PC-3 (cell line): ENCODE measurements at regions not wholly inside any gene's neighbourhood (a gene's known extent, or its start where the extent isn't known, plus 50 kb on each side); places are given as distances from the start of the nearest gene placed in this dataset.
"Not testable (repeated sequence)": the region's sequence is repeated elsewhere in the genome, so short reads cannot be mapped to it uniquely, and the experiment has no call there.

Experiments
- ATAC-seq: fragments of 200-7000 bp; cut with Tn5 transposase; 2 replicates; pipeline ENCODE4 v1.9.1; 2020; ENCODE audit warnings: mild to moderate bottlenecking, moderate library complexity
- BruUV-seq: library from RNA; stranded (reverse); fragments of 400-500 nt; replicated peaks from 2 replicates; lab custom pipeline; 2021; lab: Mats Ljungman, UMichigan
- CTCF ChIA-PET: fragments of 300-600 bp; sonication (Branson Sonifier 250); formaldehyde crosslinking; loops from one replicate; lab custom pipeline; 2022; ENCODE audit warnings: antibody characterized with exemption; lab: Charles Lee
- POLR2A ChIA-PET: fragments of 300-600 bp; sonication (Branson Sonifier 250); formaldehyde crosslinking; loops from one replicate; lab custom pipeline; 2022; ENCODE audit warnings: antibody characterized with exemption; ENCODE audit not compliant: unreplicated experiment; lab: Charles Lee
- DNase-seq: peaks from one replicate; pipeline ENCODE4 v3.0.0-alpha.2; 2015
- H2AFZ ChIP-seq: fragments of 300-600 bp; sonication (generic); 2 replicates; pipeline ENCODE4 v1.6.0; 2016; ENCODE audit warnings: antibody characterized with exemption, low read length
- H3F3A ChIP-seq: fragments of 300-600 bp; sonication (generic); one replicate; pipeline ENCODE4 v1.6.0; 2017; ENCODE audit warnings: antibody characterized with exemption, low read length, control low read depth, mild to moderate bottlenecking; ENCODE audit not compliant: unreplicated experiment
- H3K27ac ChIP-seq: fragments of 300-600 bp; sonication (generic); 2 replicates; pipeline ENCODE4 v1.5.1; 2016; ENCODE audit warnings: mild to moderate bottlenecking, low read length
- H3K27me3 ChIP-seq: fragments of 300-600 bp; sonication (generic); 2 replicates; pipeline ENCODE4 v1.6.1; 2016; ENCODE audit warnings: low read length, mixed read lengths
- H3K36me3 ChIP-seq: fragments of 300-600 bp; sonication (generic); 2 replicates; pipeline ENCODE4 v1.6.1; 2016; ENCODE audit warnings: low read depth, mixed run types, low read length, mixed read lengths
- H3K4me1 ChIP-seq: fragments of 300-600 bp; sonication (generic); 2 replicates; pipeline ENCODE4 v1.5.1; 2016; ENCODE audit warnings: low read length; ENCODE audit not compliant: insufficient read depth
- H3K4me2 ChIP-seq: fragments of 300-600 bp; sonication (generic); 2 replicates; pipeline ENCODE4 v1.6.0; 2016; ENCODE audit warnings: low read length
- H3K4me3 ChIP-seq: fragments of 300-600 bp; sonication (generic); 2 replicates; pipeline ENCODE4 v1.5.1; 2016; ENCODE audit warnings: mild to moderate bottlenecking, low read length, mixed read lengths
- H3K79me2 ChIP-seq: fragments of 300-600 bp; sonication (generic); 2 replicates; pipeline ENCODE4 v1.6.1; 2017; ENCODE audit warnings: low read length, mixed read lengths
- H3K9ac ChIP-seq: fragments of 300-600 bp; sonication (generic); 2 replicates; pipeline ENCODE4 v1.6.0; 2016; ENCODE audit warnings: mild to moderate bottlenecking, low read length
- H3K9me2 ChIP-seq: fragments of 300-600 bp; sonication (generic); replicated peaks from 2 replicates; pipeline ENCODE4 v1.6.1; 2016; ENCODE audit warnings: mixed run types, low read length, mixed read lengths
- H3K9me3 ChIP-seq: fragments of 300-600 bp; sonication (generic); 2 replicates; pipeline ENCODE4 v1.6.1; 2016; ENCODE audit warnings: low read length, mixed read lengths
- H4K20me1 ChIP-seq: fragments of 300-600 bp; sonication (generic); 2 replicates; pipeline ENCODE4 v1.6.1; 2016; ENCODE audit warnings: low read length, mixed read lengths
- CTCF ChIP-seq: fragments of 300-600 bp; sonication (generic); conservative IDR thresholded peaks from 2 replicates; pipeline ENCODE4 v1.5.1; 2017; ENCODE audit warnings: antibody characterized with exemption, low read depth, mild to moderate bottlenecking, low read length
- EZH2phosphoT487 ChIP-seq: fragments of 300-600 bp; sonication (generic); IDR thresholded peaks from 2 replicates; pipeline ENCODE4 v1.6.1; 2018; ENCODE audit warnings: mild to moderate bottlenecking, antibody characterized with exemption, low read length, borderline replicate concordance
- intact Hi-C: fragments of 100-400 bp; cut with micrococcal nuclease; formaldehyde crosslinking; loops from 2 replicates; pipeline ENCODE4 v1.9.0; 2023

- H3K27me3 ChIP-seq = peaks cover 35% of the 10 kb centered on the region
- no TSS peak for BruUV-seq
- H4K20me1 ChIP-seq = no peaks in the 10 kb centered on the region
- no peaks in the 10 kb centered on the region for H3K36me3 ChIP-seq
- H3K9ac ChIP-seq = no peak overlapping the region
- H3K9me2 ChIP-seq = no peaks in the 10 kb centered on the region
- CTCF ChIA-PET = no interaction called here
- no peaks in the 10 kb centered on the region for H3K79me2 ChIP-seq
- no peaks in the 10 kb centered on the region for H3K9me3 ChIP-seq
- no peak for TF ChIP-seq EZH2phosphoT487
- TF ChIP-seq CTCF = no peak
- DNase-seq (no peak), ATAC-seq (no peak)
- POLR2A ChIA-PET = no interaction called here
- H3K4me2 ChIP-seq = no peak overlapping the region
- H3K27ac ChIP-seq = no peak overlapping the region
- H3K4me3 ChIP-seq = no peak overlapping the region
- intact Hi-C loops = no loop called here
- H2AFZ ChIP-seq = no peak overlapping the region
- no peaks in the 10 kb centered on the region for H3K4me1 ChIP-seq
- no peaks in the 10 kb centered on the region for H3F3A ChIP-seq
Observed at GRCh38 chr1:70790232-70790923, 257.2 kb downstream of the PTGER3 start.

DNA sequence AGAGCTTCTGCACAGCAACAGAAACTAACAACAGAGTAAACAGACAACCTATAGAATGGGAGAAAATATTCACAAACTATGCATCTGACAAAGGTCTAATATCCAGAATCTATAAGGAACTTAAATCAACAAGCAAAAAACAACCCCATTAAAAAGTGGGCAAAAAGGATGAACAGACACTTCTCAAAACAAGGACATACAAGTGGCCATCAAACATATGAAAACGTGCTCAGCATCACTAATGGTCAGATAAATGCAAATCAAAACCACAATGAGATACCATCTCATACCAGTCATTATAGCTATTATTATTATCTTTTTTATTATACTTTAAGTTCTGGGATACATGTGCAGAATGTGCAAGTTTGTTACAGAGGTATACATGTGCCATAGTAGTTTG lies 252.6 kb downstream of the PTGER3 start:
- H3K36me3 ChIP-seq, H3K4me1 ChIP-seq, H3K9ac ChIP-seq, intact Hi-C loops, BruUV-seq, H3F3A ChIP-seq, H3K27ac ChIP-seq, DNase-seq, H3K4me3 ChIP-seq, CTCF ChIA-PET, H4K20me1 ChIP-seq, H3K9me2 ChIP-seq, H3K4me2 ChIP-seq, H3K9me3 ChIP-seq, H3K79me2 ChIP-seq, ATAC-seq, POLR2A ChIA-PET, H2AFZ ChIP-seq: not testable (repeated sequence)
- H3K27me3 ChIP-seq = peaks cover 12% of the 10 kb centered on the region; the same call in 1 of the 2 replicates

DNA sequence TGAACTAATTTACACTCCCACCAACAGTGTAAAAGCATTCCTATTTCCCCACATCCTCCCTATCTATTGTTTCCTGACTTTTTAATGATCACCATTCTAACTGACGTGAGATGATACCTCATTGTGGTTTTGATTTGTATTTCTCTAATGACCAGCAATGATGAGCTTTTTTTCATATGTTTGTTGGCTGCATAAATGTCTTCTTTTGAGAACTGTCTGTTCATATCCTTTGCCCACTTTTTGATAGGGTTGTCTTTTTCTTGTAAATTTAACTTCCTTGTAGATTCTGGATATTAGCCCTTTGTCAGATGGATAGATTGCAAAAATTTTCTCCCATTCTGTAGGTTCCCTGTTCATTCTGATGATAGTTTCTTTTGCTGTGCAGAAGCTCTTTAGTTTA lies 251.3 kb downstream of the PTGER3 start:
- H3K4me3 ChIP-seq, H3K9me2 ChIP-seq, H2AFZ ChIP-seq, H3K36me3 ChIP-seq, H4K20me1 ChIP-seq, H3K79me2 ChIP-seq, ATAC-seq, POLR2A ChIA-PET, H3K4me1 ChIP-seq, H3K9me3 ChIP-seq, H3K27ac ChIP-seq, H3F3A ChIP-seq, BruUV-seq, CTCF ChIA-PET, H3K27me3 ChIP-seq, H3K4me2 ChIP-seq, DNase-seq, intact Hi-C loops, H3K9ac ChIP-seq: not testable (repeated sequence)

- CTCF ChIA-PET, H3K4me3 ChIP-seq: not testable (repeated sequence)
Observed at GRCh38 chr1:70802625-70803024, 245.0 kb downstream of the PTGER3 start.

More at GRCh38 chr1:70802625-70803024, 245.0 kb downstream of the PTGER3 start:
- H3K27me3 ChIP-seq, H3K36me3 ChIP-seq, POLR2A ChIA-PET, H3K9ac ChIP-seq, H3K4me1 ChIP-seq, H4K20me1 ChIP-seq, H3K27ac ChIP-seq, ATAC-seq, H3K79me2 ChIP-seq, H3K4me2 ChIP-seq, H2AFZ ChIP-seq, H3F3A ChIP-seq, BruUV-seq, DNase-seq, H3K9me3 ChIP-seq, intact Hi-C loops, H3K9me2 ChIP-seq: not testable (repeated sequence)
